Stimulated activated CD4-positive, alpha-beta T cell treated with anti-CD3 and anti-CD28 coated beads, Interleukin-2, amount 100 ng/mL, for 24 hours (primary cell): ENCODE measurements at regions not wholly inside any gene's neighbourhood (a gene's known extent, or its start where the extent isn't known, plus 50 kb on each side); places are given as distances from the start of the nearest gene placed in this dataset.
"Not testable (repeated sequence)": the region's sequence is repeated elsewhere in the genome, so short reads cannot be mapped to it uniquely, and the experiment has no call there.

Experiments
- DNase-seq, 2 donors: peaks; one replicate each; pipeline ENCODE4 v3.0.0-alpha.2; 2020

- DNase-seq = no peak
These were observed 228.3 kb upstream of the NPVF start for GRCh38 chr7:25456467-25457171.

- no peak for DNase-seq
These were observed 230.8 kb upstream of the NPVF start for GRCh38 chr7:25459057-25459456.

DNA sequence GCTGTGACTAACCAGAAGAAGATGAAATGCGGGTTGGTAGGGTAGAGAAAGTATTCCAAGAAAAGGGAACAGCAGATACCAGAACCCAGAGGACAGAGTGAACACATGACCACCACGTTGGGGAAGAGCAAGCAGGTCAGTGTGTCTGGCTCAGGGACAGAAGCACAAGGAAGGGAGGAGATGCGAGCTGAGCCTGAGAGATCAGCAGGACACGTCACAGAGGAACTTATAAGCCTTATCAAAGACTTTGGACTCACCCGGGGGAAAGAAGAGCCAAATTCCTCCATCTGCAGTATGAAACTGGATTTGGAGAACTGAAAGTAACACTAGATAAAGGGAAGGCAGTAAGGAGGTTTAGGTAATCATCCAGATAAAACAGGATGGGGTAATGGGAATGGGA lies 232.1 kb upstream of the NPVF start:
- no peak for DNase-seq

GRCh38 chr7:25469669-25470068 lies 241.4 kb upstream of the NPVF start:
- DNase-seq = no peak

- no peak for DNase-seq
These were observed 248.7 kb upstream of the NPVF start for GRCh38 chr7:25476863-25477499.

DNA sequence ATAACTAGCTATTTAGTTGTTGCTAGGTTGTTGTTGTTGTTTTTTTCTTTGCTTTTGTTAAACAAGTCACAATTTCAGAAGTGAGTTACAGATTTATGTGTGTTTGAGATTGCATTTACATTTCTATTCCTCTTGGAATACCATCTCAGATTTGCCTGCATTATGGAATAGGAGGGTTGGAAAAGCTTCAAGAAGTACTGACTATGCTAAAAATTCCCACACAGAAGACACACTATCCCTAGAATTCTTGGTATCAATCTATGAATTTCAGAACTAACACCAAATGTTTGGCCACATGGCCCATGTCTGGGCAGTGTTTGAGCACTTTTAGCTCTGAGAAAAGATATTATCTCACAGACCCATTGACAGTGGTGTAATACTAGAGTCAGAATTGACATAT lies 249.9 kb upstream of the NPVF start:
- DNase-seq = not testable (repeated sequence)

GRCh38 chr7:25478925-25479324 lies 250.6 kb upstream of the NPVF start:
- DNase-seq = no peak

GRCh38 chr7:25481891-25482290 lies 253.6 kb upstream of the NPVF start:
- DNase-seq = no peak

DNA sequence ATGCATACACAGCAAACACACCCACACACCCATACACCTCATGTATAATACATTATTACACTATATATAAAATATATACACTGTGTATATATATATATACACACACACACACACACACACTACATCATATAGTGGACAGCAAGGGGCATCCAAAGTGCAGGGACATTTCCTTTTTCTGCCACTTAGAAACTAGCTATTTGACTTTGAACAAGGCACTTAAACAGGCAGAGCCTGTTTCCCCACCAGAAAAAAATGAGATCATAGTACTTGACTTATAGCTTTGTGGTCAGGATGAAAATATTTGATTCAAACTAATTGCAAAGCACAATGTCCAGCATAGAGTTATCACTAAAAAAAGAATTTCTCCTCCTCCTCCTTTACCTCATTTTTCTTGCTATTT lies 254.3 kb upstream of the NPVF start:
- no peak for DNase-seq

- DNase-seq = no peak
These were observed 256.7 kb upstream of the NPVF start for GRCh38 chr7:25485026-25485425.

DNA sequence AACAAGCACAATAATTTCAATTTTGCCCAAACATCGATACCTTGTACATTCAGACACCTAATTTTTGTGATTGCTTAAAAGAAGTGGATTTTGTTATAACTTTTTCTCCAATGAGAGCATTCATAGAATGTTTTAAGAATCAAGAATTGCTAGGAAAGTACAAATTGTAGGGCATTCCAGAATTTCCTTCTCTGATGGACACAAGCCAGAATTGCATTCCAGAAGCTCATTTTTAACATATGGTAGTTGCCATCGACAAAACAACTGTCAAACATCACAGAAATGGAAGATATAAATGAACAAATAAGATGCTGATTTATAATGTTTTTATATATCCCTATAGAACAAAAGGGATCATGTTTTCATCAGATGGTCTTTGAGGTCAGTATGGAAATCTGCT lies 258.4 kb upstream of the NPVF start:
- DNase-seq = no peak

DNA sequence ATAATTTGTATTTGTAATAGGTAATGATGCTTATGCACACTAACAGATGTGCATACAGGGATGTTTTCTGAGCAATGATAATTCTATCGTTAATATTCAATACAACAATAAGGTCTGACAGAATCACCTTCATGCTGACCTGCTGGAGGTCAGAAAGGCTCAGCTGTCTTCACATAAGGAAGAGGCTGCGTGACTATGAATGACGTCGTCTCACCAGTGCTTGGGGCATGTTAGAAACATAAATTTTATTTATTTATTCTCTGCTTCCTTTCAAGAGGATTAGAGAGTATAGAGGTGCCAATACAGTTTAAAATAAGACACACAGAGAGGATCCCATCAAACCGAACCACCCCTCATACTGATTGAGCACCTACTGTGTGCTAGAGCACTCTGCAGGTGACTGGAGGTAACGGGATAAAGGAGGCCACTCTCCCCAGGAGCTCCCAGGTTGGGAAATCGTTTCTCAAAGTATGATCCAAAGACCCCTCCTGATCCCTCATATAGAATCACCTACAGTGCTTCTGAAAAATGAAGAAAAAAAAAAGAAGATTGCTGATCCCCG lies 265.6 kb upstream of the NPVF start:
- DNase-seq = no peak

DNA sequence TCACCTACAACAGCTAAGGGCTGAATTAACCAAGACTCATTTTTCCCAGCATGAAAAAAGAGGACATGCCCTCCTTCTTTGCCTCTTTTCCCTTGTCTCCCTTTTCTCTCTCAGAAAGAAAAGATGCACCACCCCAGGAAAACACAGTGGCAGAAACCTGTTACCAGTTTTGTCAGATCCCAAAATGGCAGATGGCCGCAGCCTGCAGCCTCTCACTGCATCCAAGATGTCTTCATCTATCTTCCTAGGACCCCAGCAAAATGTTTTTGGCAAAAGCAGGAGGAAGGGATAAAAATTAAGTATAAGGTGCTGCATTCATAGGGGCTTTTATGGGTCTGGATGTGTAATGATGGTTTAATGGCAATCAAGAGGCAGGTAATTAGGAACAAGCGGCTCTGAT lies 266.6 kb upstream of the NPVF start:
- DNase-seq = no peak

DNA sequence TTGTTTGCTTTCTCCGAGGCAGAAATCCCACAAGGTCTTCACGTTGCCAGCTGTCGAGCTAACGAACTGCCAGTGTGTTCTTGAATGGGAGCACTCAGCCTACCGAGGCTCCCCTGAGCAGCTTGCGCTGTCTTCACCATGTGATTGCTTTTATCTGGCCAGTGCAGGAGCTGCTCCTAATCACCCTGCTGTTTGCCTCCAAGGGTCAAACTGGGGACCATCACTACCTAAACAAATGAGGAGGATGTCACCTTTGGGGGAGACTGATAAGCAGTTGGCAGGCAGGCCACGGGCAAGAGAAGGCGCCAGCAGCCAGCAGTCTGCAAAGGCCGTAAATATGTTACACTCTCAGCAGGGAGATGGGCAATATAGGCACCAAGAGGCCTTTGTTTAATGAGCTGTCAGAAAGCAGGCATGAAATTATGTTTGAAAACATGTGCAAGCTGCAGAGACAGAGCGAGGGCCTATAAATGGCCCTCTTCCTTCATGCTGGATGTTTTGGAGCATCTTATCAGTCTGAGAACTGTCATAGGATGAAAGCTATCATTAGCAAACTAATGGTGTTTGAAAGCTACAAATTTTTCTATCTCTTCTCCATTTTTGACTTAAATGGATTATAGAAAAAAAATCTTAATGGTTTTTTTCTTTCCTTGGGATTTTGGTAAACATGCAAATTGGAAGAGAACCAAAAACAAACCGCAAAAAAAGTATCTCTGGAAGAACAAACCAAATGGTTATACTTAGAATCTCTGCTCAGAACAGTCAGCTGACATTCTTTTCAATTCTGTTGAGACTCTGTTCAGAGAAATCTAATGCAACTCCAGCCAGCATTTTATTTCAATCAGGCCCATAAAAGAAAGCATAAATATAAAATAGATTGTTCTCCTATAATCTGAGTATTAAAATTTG lies 267.3 kb upstream of the NPVF start:
- no peak for DNase-seq

- DNase-seq = no peak
These were observed 268.4 kb upstream of the NPVF start for GRCh38 chr7:25496476-25497368.

GRCh38 chr7:25500393-25500921 lies 272.2 kb upstream of the NPVF start:
- DNase-seq = no peak

DNA sequence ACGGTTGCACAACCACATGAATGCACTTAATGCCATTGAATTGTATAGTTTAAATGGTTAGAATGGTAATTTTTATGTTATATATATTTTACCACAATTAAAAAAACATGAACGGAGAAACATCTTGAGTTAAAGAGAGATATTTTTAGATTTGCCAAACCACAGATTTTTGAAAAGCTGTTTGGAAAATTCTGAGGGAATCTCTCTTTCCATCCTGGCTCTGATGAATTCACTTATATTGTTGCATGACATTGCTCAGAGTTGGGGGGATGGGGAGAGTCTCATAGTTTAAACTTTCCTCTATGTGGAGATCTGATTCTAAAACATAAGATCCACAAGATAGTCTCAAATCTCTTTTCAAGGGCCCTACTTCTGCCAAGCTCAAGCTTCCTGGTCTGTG lies 275.0 kb upstream of the NPVF start:
- DNase-seq = no peak

DNA sequence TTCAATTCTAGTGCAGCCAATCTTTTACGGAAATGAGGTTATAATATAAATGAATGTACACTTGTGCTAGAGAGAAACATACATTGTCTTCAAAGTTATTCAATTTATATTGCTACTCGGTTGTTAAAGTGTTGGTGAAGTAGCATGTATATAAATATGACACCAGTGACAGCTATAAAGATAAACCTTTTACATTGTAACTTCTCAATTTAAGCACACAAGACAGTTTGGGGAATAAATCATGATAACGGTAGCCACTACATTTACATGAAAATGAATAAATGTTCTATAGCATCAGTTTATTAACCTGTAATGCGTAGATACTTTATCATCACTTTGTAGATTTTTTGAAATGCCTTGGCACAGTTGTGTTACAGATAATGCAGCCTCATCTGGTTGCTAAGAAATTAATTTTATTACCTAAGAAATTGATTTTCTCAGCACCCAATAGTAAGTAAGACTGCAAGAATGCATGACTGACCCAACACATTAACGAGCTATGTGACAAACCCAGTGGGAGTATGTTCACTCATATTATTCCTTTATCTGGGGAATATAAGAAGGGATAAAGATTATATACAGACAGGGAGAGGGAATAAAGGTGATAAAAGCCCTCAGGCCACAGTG lies 283.9 kb upstream of the NPVF start:
- DNase-seq = no peak

DNA sequence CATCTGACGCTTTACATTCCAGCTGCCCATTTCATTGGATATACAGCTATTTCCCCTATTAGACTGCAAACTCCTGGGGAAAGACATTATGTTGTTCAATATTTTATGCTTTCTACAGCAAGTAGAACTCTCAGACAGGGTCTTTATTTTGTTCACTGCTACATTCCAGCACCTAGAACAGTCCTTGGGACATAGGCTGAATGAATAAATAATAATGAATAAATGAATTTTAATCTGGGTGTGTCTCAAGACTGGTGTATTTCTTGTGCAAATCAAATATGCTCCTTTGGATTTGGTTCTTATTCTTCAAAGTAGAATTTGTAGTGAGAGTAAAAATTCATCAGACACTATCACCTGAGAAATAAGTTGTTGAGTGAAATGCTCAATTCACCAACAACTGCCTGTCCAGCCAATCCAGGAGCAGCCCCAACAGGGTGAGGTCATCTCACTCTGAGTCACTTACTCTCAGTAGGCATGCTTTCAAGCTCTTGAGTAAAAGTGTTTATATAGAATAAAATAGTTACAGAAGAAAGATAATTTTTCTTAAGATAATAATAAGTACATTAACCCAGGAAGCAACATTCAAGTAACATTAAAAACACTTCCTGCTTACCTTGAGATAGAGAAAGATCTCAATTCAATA lies 287.5 kb upstream of the NPVF start:
- no peak for DNase-seq

- DNase-seq = no peak
These were observed 289.6 kb upstream of the NPVF start for GRCh38 chr7:25517906-25518305.

DNA sequence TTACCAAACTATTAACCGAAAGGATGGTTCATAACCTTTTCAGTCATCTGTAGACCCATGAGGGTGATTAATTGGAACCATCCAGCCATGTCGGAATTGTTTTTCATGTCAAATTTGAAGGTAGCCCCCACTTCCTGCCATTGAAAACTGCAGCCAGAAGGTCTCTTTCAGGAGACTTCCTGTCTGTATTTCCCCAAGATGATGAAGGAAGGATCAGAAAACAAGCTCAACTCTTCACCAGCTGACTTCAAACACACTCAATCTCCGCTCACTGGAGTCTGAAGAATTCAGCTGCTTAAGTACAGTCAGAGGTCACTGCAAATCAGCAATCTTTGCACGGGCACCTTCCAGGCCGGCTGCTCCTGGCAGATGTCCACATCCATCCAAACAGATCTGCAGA lies 291.7 kb upstream of the NPVF start:
- DNase-seq = no peak
